H1 (cell line): ENCODE measurements at regions not wholly inside any gene's neighbourhood (a gene's known extent, or its start where the extent isn't known, plus 50 kb on each side); places are given as distances from the start of the nearest gene placed in this dataset.
"Not testable (repeated sequence)": the region's sequence is repeated elsewhere in the genome, so short reads cannot be mapped to it uniquely, and the experiment has no call there.

Source experiments
- CTCF ChIA-PET: fragments of 300-600 bp; sonication (Branson Sonifier 250); formaldehyde crosslinking; loops from one replicate; lab custom pipeline; 2021; ENCODE audit not compliant: partially characterized antibody; lab: Charles Lee
- POLR2A ChIA-PET: fragments of 300-600 bp; sonication (Branson Sonifier 250); formaldehyde crosslinking; loops from one replicate; lab custom pipeline; 2021; ENCODE audit warnings: inconsistent platforms; ENCODE audit not compliant: partially characterized antibody; lab: Charles Lee
- DNase-seq, 2 experiments: peaks; one replicate each; pipeline versions ENCODE4 v3.0.0 to v3.0.0-alpha.2; 2010 to 2022; ENCODE audit warnings: low spot score in 2 of 2, low read depth in 1 of 2, mixed read lengths in 1 of 2
- FAIRE-seq: peaks from 2 replicates; lab custom pipeline; 2011; peaks lifted over from hg19 to GRCh38; lab: Jason Lieb, UNC
- H2AFZ ChIP-seq: 2 replicates; pipeline ENCODE4 v1.8.1; 2012; ENCODE audit warnings: low read length, inconsistent platforms
- H2AK5ac ChIP-seq: 2 replicates; pipeline ENCODE4 v1.6.1; 2013; ENCODE audit warnings: low read depth, low read length
- H2BK120ac ChIP-seq: replicated peaks from 2 replicates; pipeline ENCODE3; 2013; ENCODE audit warnings: low read depth, low read length, inconsistent platforms
- H2BK12ac ChIP-seq: 2 replicates; pipeline ENCODE4 v1.6.1; 2013; ENCODE audit warnings: low read depth, low read length
- H2BK15ac ChIP-seq: 2 replicates; pipeline ENCODE4 v1.6.1; 2013; ENCODE audit warnings: low read length
- H2BK20ac ChIP-seq: 2 replicates; pipeline ENCODE4 v1.6.1; 2013; ENCODE audit warnings: low read length
- H2BK5ac ChIP-seq: 2 replicates; pipeline ENCODE4 v1.6.1; 2013; ENCODE audit warnings: low read depth, low read length
- H3K14ac ChIP-seq: 2 replicates; pipeline ENCODE4 v1.6.1; 2013; ENCODE audit warnings: inconsistent platforms; ENCODE audit not compliant: insufficient read length
- H3K18ac ChIP-seq: 2 replicates; pipeline ENCODE4 v1.6.1; 2013; ENCODE audit warnings: low read length; ENCODE audit errors: extremely low read depth
- H3K23ac ChIP-seq: 2 replicates; pipeline ENCODE4 v1.6.1; 2013; ENCODE audit warnings: inconsistent platforms; ENCODE audit not compliant: insufficient read length
- H3K23me2 ChIP-seq: 2 replicates; pipeline ENCODE4 v1.6.1; 2013; ENCODE audit warnings: low read depth, low read length
- H3K27ac ChIP-seq: 2 replicates; pipeline ENCODE4 v1.6.1; 2011; ENCODE audit warnings: low read depth, low read length, inconsistent platforms
- H3K27me3 ChIP-seq, 4 experiments: replicated peaks in 1 of 4; 1 replicate in 1 of 4; 2 replicates in 3 of 4; pipeline versions ENCODE4 v1.6.1 to v1.8.1; 2011 to 2013; ENCODE audit warnings: low read length in 3 of 4, mild to moderate bottlenecking in 3 of 4, inconsistent platforms in 2 of 4, mixed read lengths in 2 of 4, moderate library complexity in 1 of 4; ENCODE audit not compliant: control insufficient read depth in 3 of 4, insufficient read depth in 3 of 4; ENCODE audit errors: extremely low read depth in 1 of 4
- H3K36me3 ChIP-seq, 4 experiments: 2 replicates each; pipeline versions ENCODE4 v1.6.1 to v1.8.1; 2011 to 2013; ENCODE audit warnings: mild to moderate bottlenecking in 4 of 4, low read length in 3 of 4, moderate library complexity in 2 of 4, control low read depth in 1 of 4, inconsistent platforms in 1 of 4; ENCODE audit not compliant: insufficient read depth in 4 of 4, control insufficient read depth in 2 of 4
- H3K4ac ChIP-seq: replicated peaks from 2 replicates; pipeline ENCODE3; 2013; ENCODE audit warnings: low read length, low read depth, mixed read lengths, inconsistent platforms; ENCODE audit not compliant: insufficient read length
- H3K4me1 ChIP-seq, 4 experiments: replicated peaks in 1 of 4; 1 replicate in 1 of 4; 2 replicates in 3 of 4; pipeline versions ENCODE4 v1.6.1 to v1.8.1; 2011 to 2013; ENCODE audit warnings: low read length in 3 of 4, inconsistent platforms in 2 of 4, mixed read lengths in 1 of 4; ENCODE audit not compliant: insufficient read depth in 4 of 4, control insufficient read depth in 3 of 4
- H3K4me2 ChIP-seq, 2 experiments: 2 replicates each; pipeline versions ENCODE4 v1.6.1 to v1.8.1; 2011 to 2013; ENCODE audit warnings: low read depth in 2 of 2, low read length in 2 of 2, control low read depth in 1 of 2, inconsistent platforms in 1 of 2, mild to moderate bottlenecking in 1 of 2; ENCODE audit not compliant: insufficient read depth in 1 of 2
- H3K4me3 ChIP-seq, 4 experiments: fragments of 200-600, 300-600 bp in 1 of 4; sonication (generic), shearing (Covaris generic), sonication (Bioruptor Twin) in 1 of 4; 2 replicates each; pipeline versions ENCODE4 v1.5.1 to v1.8.1; 2011 to 2016; ENCODE audit warnings: low read length in 4 of 4, low read depth in 3 of 4, control low read depth in 2 of 4, inconsistent platforms in 2 of 4, mild to moderate bottlenecking in 2 of 4, mixed read lengths in 1 of 4, moderate library complexity in 1 of 4; ENCODE audit not compliant: insufficient read depth in 2 of 4; ENCODE audit errors: extremely low read depth in 1 of 4
- H3K56ac ChIP-seq: replicated peaks from 2 replicates; pipeline ENCODE3; 2013; ENCODE audit warnings: low read depth, mild to moderate bottlenecking, mixed read lengths, low read length, inconsistent platforms; ENCODE audit not compliant: insufficient read length
- H3K79me1 ChIP-seq: 2 replicates; pipeline ENCODE4 v1.6.1; 2013; ENCODE audit warnings: low read depth, low read length, control low read depth
- H3K79me2 ChIP-seq, 2 experiments: 2 replicates each; pipeline versions ENCODE4 v1.6.1 to v1.8.1; 2012 to 2013; ENCODE audit warnings: low read length in 2 of 2, mild to moderate bottlenecking in 2 of 2, inconsistent platforms in 1 of 2; ENCODE audit not compliant: insufficient read depth in 2 of 2, control insufficient read depth in 1 of 2
- H3K9ac ChIP-seq, 4 experiments: replicated peaks in 1 of 4; 1 replicate in 1 of 4; 2 replicates in 3 of 4; pipeline versions ENCODE4 v1.6.1 to v1.8.1; 2011 to 2013; ENCODE audit warnings: low read depth in 3 of 4, low read length in 3 of 4, control low read depth in 2 of 4, mild to moderate bottlenecking in 2 of 4, moderate library complexity in 2 of 4, inconsistent platforms in 1 of 4; ENCODE audit errors: extremely low read depth in 1 of 4
- H3K9me3 ChIP-seq, 2 experiments: 2 replicates each; pipeline versions ENCODE4 v1.6.1 to v1.8.1; 2012 to 2013; ENCODE audit warnings: mild to moderate bottlenecking in 2 of 2, moderate library complexity in 2 of 2, control low read depth in 1 of 2, inconsistent platforms in 1 of 2, low read depth in 1 of 2, low read length in 1 of 2, mixed read lengths in 1 of 2; ENCODE audit not compliant: insufficient read depth in 2 of 2
- H4K20me1 ChIP-seq, 2 experiments: replicated peaks in 1 of 2; 2 replicates each; pipeline versions ENCODE3 to v1.8.1; 2011 to 2013; ENCODE audit warnings: inconsistent platforms in 2 of 2, low read length in 2 of 2, mild to moderate bottlenecking in 1 of 2; ENCODE audit not compliant: insufficient read depth in 2 of 2, control insufficient read depth in 1 of 2
- H4K5ac ChIP-seq: 2 replicates; pipeline ENCODE4 v1.6.1; 2013; ENCODE audit warnings: low read length, low read depth, mixed read lengths, inconsistent platforms; ENCODE audit not compliant: insufficient read length
- H4K8ac ChIP-seq: 2 replicates; pipeline ENCODE4 v1.8.0; 2013; ENCODE audit warnings: mild to moderate bottlenecking, moderate library complexity, low read length, inconsistent platforms; ENCODE audit not compliant: insufficient read depth; ENCODE audit errors: extremely low read depth
- H4K91ac ChIP-seq: replicated peaks from 2 replicates; pipeline ENCODE3; 2013; ENCODE audit warnings: low read length, mixed read lengths, inconsistent platforms; ENCODE audit not compliant: insufficient read length
- WGBS, 2 experiments: shearing (Covaris generic) in 1 of 2; methylation state at CpG; one replicate each; pipeline versions ENCODE4 v1.1.6 to v1.1.7; 2013 to 2015; ENCODE audit warnings: low lambda C conversion rate in 2 of 2, mixed read lengths in 2 of 2, inconsistent platforms in 1 of 2, low coverage in 1 of 2, missing lambda C conversion rate in 1 of 2; ENCODE audit not compliant: insufficient replicate concordance in 2 of 2, insufficient coverage in 1 of 2, insufficient read length in 1 of 2; ENCODE audit errors: extremely low coverage in 1 of 2, missing lambda C conversion rate in 1 of 2; 5-methylcytosine and 5-hydroxymethylcytosine counted together

- CTCF ChIA-PET: interaction anchor here (1.1 to 2.5 kb wide), 4 partner anchors 8 to 397 kb away, joined by 3 to 13 read pairs (median 3); no protein-coding TSS in a partner anchor
- H3K27ac ChIP-seq, H2BK5ac ChIP-seq, H2BK15ac ChIP-seq, H3K27me3 ChIP-seq, H4K20me1 ChIP-seq, H3K4me2 ChIP-seq, H3K4me3 ChIP-seq, H2BK20ac ChIP-seq, H3K9ac ChIP-seq, FAIRE-seq, POLR2A ChIA-PET, H3K4ac ChIP-seq, H3K23me2 ChIP-seq, H3K14ac ChIP-seq, H2BK120ac ChIP-seq, H2AK5ac ChIP-seq, H3K79me2 ChIP-seq, H3K23ac ChIP-seq, H4K91ac ChIP-seq, H3K18ac ChIP-seq, H4K8ac ChIP-seq, H3K56ac ChIP-seq, H2BK12ac ChIP-seq, H3K36me3 ChIP-seq, H2AFZ ChIP-seq, H4K5ac ChIP-seq, H3K79me1 ChIP-seq, H3K9me3 ChIP-seq, DNase-seq, H3K4me1 ChIP-seq: not testable (repeated sequence)
- 82% methylated on average over 20 of the region's 34 CpGs; no CpG with 5 or more reads in 1 of the 2 experiments for WGBS, 2 experiments
Measured at GRCh38 chr3:127076166-127076992, 93.5 kb downstream of the PLXNA1 start.
